ENCODE measurements at regions not wholly inside any gene's neighbourhood (a gene's known extent, or its start where the extent isn't known, plus 50 kb on each side); places are given as distances from the start of the nearest gene placed in this dataset.

DNA sequence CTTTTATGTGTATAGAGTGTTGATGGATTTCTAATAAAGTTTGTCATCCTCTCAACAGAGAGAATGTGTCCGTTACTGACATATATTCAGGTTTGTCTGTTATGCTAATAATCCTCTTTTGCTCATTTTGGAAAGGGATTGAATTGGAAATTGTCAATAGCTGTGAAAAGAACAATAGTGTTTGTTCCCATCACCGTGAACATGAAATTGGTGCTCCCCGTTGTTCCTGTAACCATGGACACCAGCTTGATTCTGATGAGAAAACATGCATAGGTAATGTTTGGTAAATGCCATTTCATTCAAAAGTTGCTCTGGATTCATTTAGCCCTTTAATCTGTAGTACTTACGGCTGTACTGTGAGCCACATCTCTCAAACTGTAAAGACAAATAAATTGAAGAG lies 707.0 kb upstream of the GOLIM4 start:
- H3K27ac ChIP-seq, result no peak overlapping the region
- no peaks in the 10 kb centered on the region for H3K4me1 ChIP-seq (replicated peaks in 1 of 2)
- H3K27me3 ChIP-seq, result no peaks in the 10 kb centered on the region
- TF ChIP-seq, protein P1, sequence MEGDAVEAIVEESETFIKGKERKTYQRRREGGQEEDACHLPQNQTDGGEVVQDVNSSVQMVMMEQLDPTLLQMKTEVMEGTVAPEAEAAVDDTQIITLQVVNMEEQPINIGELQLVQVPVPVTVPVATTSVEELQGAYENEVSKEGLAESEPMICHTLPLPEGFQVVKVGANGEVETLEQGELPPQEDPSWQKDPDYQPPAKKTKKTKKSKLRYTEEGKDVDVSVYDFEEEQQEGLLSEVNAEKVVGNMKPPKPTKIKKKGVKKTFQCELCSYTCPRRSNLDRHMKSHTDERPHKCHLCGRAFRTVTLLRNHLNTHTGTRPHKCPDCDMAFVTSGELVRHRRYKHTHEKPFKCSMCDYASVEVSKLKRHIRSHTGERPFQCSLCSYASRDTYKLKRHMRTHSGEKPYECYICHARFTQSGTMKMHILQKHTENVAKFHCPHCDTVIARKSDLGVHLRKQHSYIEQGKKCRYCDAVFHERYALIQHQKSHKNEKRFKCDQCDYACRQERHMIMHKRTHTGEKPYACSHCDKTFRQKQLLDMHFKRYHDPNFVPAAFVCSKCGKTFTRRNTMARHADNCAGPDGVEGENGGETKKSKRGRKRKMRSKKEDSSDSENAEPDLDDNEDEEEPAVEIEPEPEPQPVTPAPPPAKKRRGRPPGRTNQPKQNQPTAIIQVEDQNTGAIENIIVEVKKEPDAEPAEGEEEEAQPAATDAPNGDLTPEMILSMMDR (IDR thresholded peaks at IDR 0.05), result no peak
- TF ChIP-seq POLR2A (IDR thresholded peaks at IDR 0.05), result no peak
- no peak overlapping the region for H3K4me3 ChIP-seq
- no peak for DNase-seq
- intact Hi-C loops (cut with DNase I), result no loop called here
- no peaks in the 10 kb centered on the region for H3K36me3 ChIP-seq (replicated peaks in 1 of 2)
- 60 to 82% (median 68%) methylated on average over 4 of the region's 4 CpGs for WGBS, 4 donors
- H3K9me3 ChIP-seq (replicated peaks in 1 of 3), result no peaks in the 10 kb centered on the region

GRCh38 chr3:168801794-168802193 lies 706.1 kb upstream of the GOLIM4 start:
- 64 to 86% (median 77%) methylated on average over 1 of the region's 1 CpG for WGBS, 4 donors
- no peak overlapping the region for H3K27ac ChIP-seq
- TF ChIP-seq, protein P1 (IDR thresholded peaks at IDR 0.05), result no peak
- no peak for TF ChIP-seq POLR2A (IDR thresholded peaks at IDR 0.05)

GRCh38 chr3:168796339-168796738 lies 700.6 kb upstream of the GOLIM4 start:
- DNase-seq, result no peak
- H3K27me3 ChIP-seq, result no peaks in the 10 kb centered on the region
- no peaks in the 10 kb centered on the region for H3K9me3 ChIP-seq (replicated peaks in 1 of 3)
- no peak overlapping the region for H3K27ac ChIP-seq
- 71 to 81% (median 72%) methylated on average over 3 of the region's 3 CpGs for WGBS, 4 donors
- H3K4me3 ChIP-seq, result no peak overlapping the region
- H3K36me3 ChIP-seq (replicated peaks in 1 of 2), result no peaks in the 10 kb centered on the region
- intact Hi-C loops (cut with DNase I), result no loop called here
- no peak for TF ChIP-seq POLR2A (IDR thresholded peaks at IDR 0.05)
- TF ChIP-seq, protein P1 (IDR thresholded peaks at IDR 0.05), result no peak
- H3K4me1 ChIP-seq (replicated peaks in 1 of 2), result no peaks in the 10 kb centered on the region

More at GRCh38 chr3:168801794-168802193, 706.1 kb upstream of the GOLIM4 start:
- no peaks in the 10 kb centered on the region for H3K36me3 ChIP-seq (replicated peaks in 1 of 2)
- intact Hi-C loops (cut with DNase I), result no loop called here
- H3K9me3 ChIP-seq (replicated peaks in 1 of 3), result no peaks in the 10 kb centered on the region
- no peaks in the 10 kb centered on the region for H3K27me3 ChIP-seq
- no peaks in the 10 kb centered on the region for H3K4me1 ChIP-seq (replicated peaks in 1 of 2)
- no peak for DNase-seq
- no peak overlapping the region for H3K4me3 ChIP-seq

GRCh38 chr3:168794427-168794826 lies 698.7 kb upstream of the GOLIM4 start:
- H3K27ac ChIP-seq, result no peak overlapping the region
- no peak for DNase-seq
- H3K4me3 ChIP-seq, result no peak overlapping the region
- H3K36me3 ChIP-seq (replicated peaks in 1 of 2), result no peaks in the 10 kb centered on the region
- no peaks in the 10 kb centered on the region for H3K9me3 ChIP-seq (replicated peaks in 1 of 3)
- intact Hi-C loops (cut with DNase I), result no loop called here
- no peaks in the 10 kb centered on the region for H3K4me1 ChIP-seq (replicated peaks in 1 of 2)
- H3K27me3 ChIP-seq, result no peaks in the 10 kb centered on the region
- TF ChIP-seq, protein P1 (IDR thresholded peaks at IDR 0.05), result no peak
- TF ChIP-seq POLR2A (IDR thresholded peaks at IDR 0.05), result no peak
- 72 to 78% (median 78%) methylated on average over 2 of the region's 2 CpGs for WGBS, 4 donors

Measured in adrenal gland (tissue), 9 donors.